SU-DHL-6 (cell line): ENCODE measurements at regions not wholly inside any gene's neighbourhood (a gene's known extent, or its start where the extent isn't known, plus 50 kb on each side); places are given as distances from the start of the nearest gene placed in this dataset.
"Not testable (repeated sequence)": the region's sequence is repeated elsewhere in the genome, so short reads cannot be mapped to it uniquely, and the experiment has no call there.

Experiments used
- EZH2phosphoT487 ChIP-seq: fragments of 200-600 bp; sonication (generic), shearing (Covaris generic); conservative IDR thresholded peaks from 2 replicates; pipeline ENCODE4 v1.6.1; 2018; ENCODE audit warnings: mild to moderate bottlenecking, antibody characterized with exemption, low read length, moderate library complexity, mixed read lengths
- TF ChIP-seq, protein P1 (sequence below): fragments of 200-600 bp; sonication (generic); IDR thresholded peaks from one replicate; pipeline ENCODE4 v1.5.1; 2017; ENCODE audit warnings: antibody characterized with exemption, mild to moderate bottlenecking, low read length, moderate library complexity; ENCODE audit not compliant: insufficient read depth, poor library complexity, severe bottlenecking

DNA sequence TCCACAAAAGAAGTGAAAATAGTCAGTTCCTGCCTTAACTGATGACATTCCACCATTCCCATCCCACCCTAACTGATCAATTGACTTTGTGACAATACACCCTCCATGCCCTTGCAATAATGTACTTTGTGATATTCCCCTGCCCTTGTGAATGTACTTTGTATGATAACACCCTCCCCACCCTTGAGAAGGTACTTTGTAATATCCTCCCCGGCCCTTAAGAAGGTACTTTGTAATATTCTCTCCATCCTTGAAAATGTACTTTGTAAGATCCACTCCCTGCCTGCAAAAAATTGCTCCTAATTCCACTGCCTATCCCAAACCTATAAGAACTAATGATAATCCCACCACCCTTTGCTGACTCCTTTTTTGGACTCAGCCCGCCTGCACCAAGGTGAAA is 771.3 kb downstream of the TENT5A start:
- TF ChIP-seq, protein P1, sequence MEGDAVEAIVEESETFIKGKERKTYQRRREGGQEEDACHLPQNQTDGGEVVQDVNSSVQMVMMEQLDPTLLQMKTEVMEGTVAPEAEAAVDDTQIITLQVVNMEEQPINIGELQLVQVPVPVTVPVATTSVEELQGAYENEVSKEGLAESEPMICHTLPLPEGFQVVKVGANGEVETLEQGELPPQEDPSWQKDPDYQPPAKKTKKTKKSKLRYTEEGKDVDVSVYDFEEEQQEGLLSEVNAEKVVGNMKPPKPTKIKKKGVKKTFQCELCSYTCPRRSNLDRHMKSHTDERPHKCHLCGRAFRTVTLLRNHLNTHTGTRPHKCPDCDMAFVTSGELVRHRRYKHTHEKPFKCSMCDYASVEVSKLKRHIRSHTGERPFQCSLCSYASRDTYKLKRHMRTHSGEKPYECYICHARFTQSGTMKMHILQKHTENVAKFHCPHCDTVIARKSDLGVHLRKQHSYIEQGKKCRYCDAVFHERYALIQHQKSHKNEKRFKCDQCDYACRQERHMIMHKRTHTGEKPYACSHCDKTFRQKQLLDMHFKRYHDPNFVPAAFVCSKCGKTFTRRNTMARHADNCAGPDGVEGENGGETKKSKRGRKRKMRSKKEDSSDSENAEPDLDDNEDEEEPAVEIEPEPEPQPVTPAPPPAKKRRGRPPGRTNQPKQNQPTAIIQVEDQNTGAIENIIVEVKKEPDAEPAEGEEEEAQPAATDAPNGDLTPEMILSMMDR: not testable (repeated sequence)
- TF ChIP-seq EZH2phosphoT487: not testable (repeated sequence)
